Astrocyte (in vitro differentiated cells and primary cell): ENCODE measurements at regions not wholly inside any gene's neighbourhood (a gene's known extent, or its start where the extent isn't known, plus 50 kb on each side); places are given as distances from the start of the nearest gene placed in this dataset.

ENCODE experiments used
- DNase-seq: peaks from one replicate; pipeline ENCODE4 v3.0.0-alpha.2; 2010; ENCODE audit warnings: low read depth
- FAIRE-seq: peaks from 2 replicates; lab custom pipeline; 2011; peaks lifted over from hg19 to GRCh38; lab: Jason Lieb, UNC
- H2AFZ ChIP-seq: 2 replicates; pipeline ENCODE4 v1.6.0; 2012; ENCODE audit warnings: low read depth, low read length, inconsistent platforms
- H3K27ac ChIP-seq: 2 replicates; pipeline ENCODE4 v1.5.1; 2011; ENCODE audit warnings: low read depth, low read length, inconsistent platforms
- H3K27me3 ChIP-seq: 2 replicates; pipeline ENCODE4 v1.6.0; 2011; ENCODE audit warnings: low read length, inconsistent platforms; ENCODE audit not compliant: insufficient read depth
- H3K36me3 ChIP-seq: 2 replicates; pipeline ENCODE4 v1.5.1; 2011; ENCODE audit warnings: low read length, inconsistent platforms; ENCODE audit not compliant: insufficient read depth
- H3K4me1 ChIP-seq: 2 replicates; pipeline ENCODE4 v1.5.1; 2011; ENCODE audit warnings: low read length, inconsistent platforms; ENCODE audit not compliant: insufficient read depth
- H3K4me2 ChIP-seq: 2 replicates; pipeline ENCODE4 v1.6.0; 2012; ENCODE audit warnings: low read length, inconsistent platforms
- H3K4me3 ChIP-seq: 2 replicates; pipeline ENCODE4 v1.5.1; 2011; ENCODE audit warnings: low read depth, mild to moderate bottlenecking, low read length, inconsistent platforms; ENCODE audit not compliant: insufficient read depth
- H3K79me2 ChIP-seq: 2 replicates; pipeline ENCODE4 v1.6.0; 2012; ENCODE audit warnings: mild to moderate bottlenecking, low read length, inconsistent platforms; ENCODE audit not compliant: insufficient read depth
- H3K9ac ChIP-seq: 2 replicates; pipeline ENCODE4 v1.6.0; 2012; ENCODE audit warnings: mild to moderate bottlenecking, low read length, inconsistent platforms
- H3K9me3 ChIP-seq: 2 replicates; pipeline ENCODE4 v1.5.1; 2012; ENCODE audit warnings: low read depth, mild to moderate bottlenecking, low read length, inconsistent platforms; ENCODE audit not compliant: insufficient read depth
- H4K20me1 ChIP-seq: 2 replicates; pipeline ENCODE4 v1.6.0; 2012; ENCODE audit warnings: low read length, inconsistent platforms; ENCODE audit not compliant: insufficient read depth
- H3K27ac Mint-ChIP-seq: one replicate; pipeline ENCODE4 v1.8.0; 2021; ENCODE audit warnings: mild to moderate bottlenecking, mixed read lengths; ENCODE audit not compliant: unreplicated experiment
- H3K27me3 Mint-ChIP-seq: one replicate; pipeline ENCODE4 v1.8.0; 2021; ENCODE audit warnings: low read depth, mixed read lengths; ENCODE audit not compliant: unreplicated experiment
- H3K36me3 Mint-ChIP-seq: one replicate; pipeline ENCODE4 v1.8.0; 2021; ENCODE audit warnings: low read depth, mixed read lengths; ENCODE audit not compliant: unreplicated experiment
- H3K4me1 Mint-ChIP-seq: one replicate; pipeline ENCODE4 v1.8.0; 2021; ENCODE audit warnings: low read depth, mixed read lengths; ENCODE audit not compliant: unreplicated experiment
- H3K4me3 Mint-ChIP-seq: one replicate; pipeline ENCODE4 v1.8.0; 2021; ENCODE audit warnings: mild to moderate bottlenecking, moderate library complexity, mixed read lengths; ENCODE audit not compliant: unreplicated experiment
- H3K9me3 Mint-ChIP-seq: one replicate; pipeline ENCODE4 v1.8.0; 2021; ENCODE audit warnings: mild to moderate bottlenecking, mixed read lengths; ENCODE audit not compliant: unreplicated experiment
- CTCF ChIP-seq: IDR thresholded peaks from 2 replicates; pipeline ENCODE4 v1.5.1; 2011; ENCODE audit warnings: low read depth, mild to moderate bottlenecking, inconsistent platforms, low read length, moderate library complexity; ENCODE audit not compliant: insufficient read depth
- EZH2 ChIP-seq: IDR thresholded peaks from 2 replicates; pipeline ENCODE4 v1.6.1; 2012; ENCODE audit warnings: mild to moderate bottlenecking, low read length, inconsistent platforms; ENCODE audit not compliant: insufficient read depth

- Histone ChIP-seq H4K20me1 (no peaks in the 10 kb centered on the region), H3K9me3 (no peaks in the 10 kb centered on the region), H3K9ac (no peak overlapping the region), H3K36me3 (no peaks in the 10 kb centered on the region), H3K4me1 (no peaks in the 10 kb centered on the region), H3K4me3 (no peak overlapping the region), H3K79me2 (no peaks in the 10 kb centered on the region), H3K27me3 (no peaks in the 10 kb centered on the region), H2AFZ (no peak overlapping the region), H3K4me2 (no peak overlapping the region), H3K27ac (no peak overlapping the region)
- no peak for TF ChIP-seq EZH2
- no peak for TF ChIP-seq CTCF
- FAIRE-seq: no peak
- Mint-ChIP-seq H3K4me1 (no peaks in the 10 kb centered on the region), H3K9me3 (peaks cover 12% of the 10 kb centered on the region), H3K4me3 (no peak overlapping the region), H3K36me3 (peaks cover 3% of the 10 kb centered on the region), H3K27ac (no peak overlapping the region), H3K27me3 (peaks cover 16% of the 10 kb centered on the region)
- DNase-seq: no peak
Observed at GRCh38 chr9:129291041-129291501, 113.0 kb upstream of the IER5L start.

DNA sequence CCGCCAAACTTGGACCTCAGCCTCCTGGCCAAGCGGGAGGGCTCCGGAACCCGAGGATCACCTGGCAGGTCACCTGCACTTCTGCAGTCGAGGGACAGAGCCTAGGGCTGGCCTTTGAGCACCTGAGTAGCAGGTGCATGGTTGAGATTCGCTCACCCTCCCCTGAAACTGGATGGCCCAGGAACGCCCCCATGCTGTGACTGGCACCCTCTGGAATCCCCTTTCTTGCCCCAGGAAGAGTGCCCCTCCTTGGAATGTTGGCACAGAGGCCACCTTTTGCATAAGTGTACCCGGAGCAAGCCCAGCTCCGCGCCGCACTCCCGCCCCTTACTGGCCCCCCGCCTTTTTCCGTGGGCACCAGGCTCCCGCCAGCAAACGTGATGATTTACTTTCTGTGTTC is 112.5 kb upstream of the IER5L start:
- Histone ChIP-seq H2AFZ (no peak overlapping the region), H3K79me2 (no peaks in the 10 kb centered on the region), H3K27me3 (no peaks in the 10 kb centered on the region), H3K9ac (no peak overlapping the region), H3K9me3 (no peaks in the 10 kb centered on the region), H3K4me1 (no peaks in the 10 kb centered on the region), H4K20me1 (no peaks in the 10 kb centered on the region), H3K36me3 (no peaks in the 10 kb centered on the region), H3K27ac (no peak overlapping the region), H3K4me2 (no peak overlapping the region), H3K4me3 (no peak overlapping the region)
- peaks cover 10% of the 10 kb centered on the region for H3K9me3 Mint-ChIP-seq
- FAIRE-seq (no peak), DNase-seq (no peak)
- H3K27me3 Mint-ChIP-seq: peaks cover 16% of the 10 kb centered on the region
- no peak overlapping the region for H3K4me3 Mint-ChIP-seq
- H3K4me1 Mint-ChIP-seq: no peaks in the 10 kb centered on the region
- TF ChIP-seq EZH2: no peak
- TF ChIP-seq CTCF: no peak
- no peak overlapping the region for H3K27ac Mint-ChIP-seq
- peaks cover 3% of the 10 kb centered on the region for H3K36me3 Mint-ChIP-seq

GRCh38 chr9:129289883-129290282 is 111.8 kb upstream of the IER5L start:
- no peaks in the 10 kb centered on the region for H3K79me2 ChIP-seq
- Mint-ChIP-seq H3K36me3 (peaks cover 3% of the 10 kb centered on the region), H3K9me3 (peaks cover 8% of the 10 kb centered on the region), H3K4me3 (no peak overlapping the region), H3K27ac (no peak overlapping the region), H3K4me1 (no peaks in the 10 kb centered on the region), H3K27me3 (peaks cover 19% of the 10 kb centered on the region)
- no peak overlapping the region for H3K4me3 ChIP-seq
- H3K27me3 ChIP-seq: no peaks in the 10 kb centered on the region
- no peak overlapping the region for H3K27ac ChIP-seq
- no peaks in the 10 kb centered on the region for H3K9me3 ChIP-seq
- H2AFZ ChIP-seq: no peak overlapping the region
- FAIRE-seq: no peak
- no peak for TF ChIP-seq CTCF
- TF ChIP-seq EZH2: no peak
- H3K4me1 ChIP-seq: no peaks in the 10 kb centered on the region
- H4K20me1 ChIP-seq: no peaks in the 10 kb centered on the region
- no peak overlapping the region for H3K9ac ChIP-seq
- H3K4me2 ChIP-seq: no peak overlapping the region
- no peak for DNase-seq
- no peaks in the 10 kb centered on the region for H3K36me3 ChIP-seq
